ENCODE measurements at regions not wholly inside any gene's neighbourhood (a gene's known extent, or its start where the extent isn't known, plus 50 kb on each side); places are given as distances from the start of the nearest gene placed in this dataset.

GRCh38 chr6:165071906-165072305 is 237.5 kb downstream of the C6orf118 start:
- intact Hi-C loops (cut with micrococcal nuclease), result no loop called here
- ATAC-seq (no peak), DNase-seq (ENCODE audit: low read depth, low spot score) (no peak)
- H3K27me3 ChIP-seq (ENCODE audit: insufficient read depth, low read length), result no peaks in the 10 kb centered on the region
- H3K9me2 ChIP-seq (ENCODE audit: insufficient read depth), result no peaks in the 10 kb centered on the region
- H2AFZ ChIP-seq (ENCODE audit: low read depth, low read length, poor library complexity, severe bottlenecking), result no peak overlapping the region
- H4K20me1 ChIP-seq (ENCODE audit: insufficient read depth), result no peaks in the 10 kb centered on the region
- ChIA-PET RAD21 (ENCODE audit: low non-redundant PET in 1 of 2, low total read pairs in 2 of 2, uncharacterized antibody in 2 of 2, unreplicated experiment in 2 of 2) (no interaction called here), POLR2A (no interaction called here), CTCF (no interaction called here)
- no peak overlapping the region for H3K27ac ChIP-seq (ENCODE audit: low read depth, low read length)
- H3K4me2 ChIP-seq (ENCODE audit: low read length), result no peak overlapping the region
- no peaks in the 10 kb centered on the region for H3K36me3 ChIP-seq (ENCODE audit: control insufficient read depth in 1 of 2, insufficient read depth in 2 of 2, low read length in 2 of 2)
- no peaks in the 10 kb centered on the region for H3K79me2 ChIP-seq (ENCODE audit: insufficient read depth, low read length)
- no peak overlapping the region for H3K4me3 ChIP-seq (replicated peaks in 1 of 2; ENCODE audit: low read depth in 1 of 2, low read length in 2 of 2)
- no peaks in the 10 kb centered on the region for H3K4me1 ChIP-seq (ENCODE audit: control insufficient read depth in 1 of 2, insufficient read depth in 2 of 2, low read length in 2 of 2)
- H3K9ac ChIP-seq (ENCODE audit: low read length), result no peak overlapping the region
- H3K9me3 ChIP-seq (ENCODE audit: control insufficient read depth in 1 of 2, insufficient read depth in 1 of 2, low read depth in 1 of 2, low read length in 2 of 2), result peaks cover 0 to 3% of the 10 kb centered on the region in 2 experiments; a peak in 2 of 4 replicates
- no peak for TF ChIP-seq TCF7L2 (IDR thresholded peaks at IDR 0.05; ENCODE audit: borderline replicate concordance, extremely low read depth, insufficient read depth, insufficient read length)
- no peak for TF ChIP-seq EZH2 (IDR thresholded peaks at IDR 0.05)
- TF ChIP-seq CBX3 (IDR thresholded peaks at IDR 0.05; ENCODE audit: low read depth), result no peak
- no peak for TF ChIP-seq CEBPB (IDR thresholded peaks at IDR 0.05; ENCODE audit: low read depth)
- no peak for TF ChIP-seq FOSL1 (IDR thresholded peaks at IDR 0.05; ENCODE audit: low read depth)
- no peak for TF ChIP-seq ZNF274 (IDR thresholded peaks at IDR 0.05; ENCODE audit: low read depth, low read length)
- TF ChIP-seq REST (IDR thresholded peaks at IDR 0.05; ENCODE audit: low read depth), result no peak
- no peak for TF ChIP-seq ZBTB33 (IDR thresholded peaks at IDR 0.05; ENCODE audit: extremely low read depth, insufficient replicate concordance, low read length)
- no peak for TF ChIP-seq POLR2AphosphoS5 (IDR thresholded peaks at IDR 0.05; ENCODE audit: low read depth, low read length)
- no peak for TF ChIP-seq ATF3 (IDR thresholded peaks at IDR 0.05)
- no peak for TF ChIP-seq EGR1 (IDR thresholded peaks at IDR 0.05; ENCODE audit: low read depth)
- no peak for TF ChIP-seq POLR2A (IDR thresholded peaks at IDR 0.05; ENCODE audit: borderline replicate concordance, extremely low read depth, insufficient read depth, insufficient read length)
- no peak for TF ChIP-seq SP1 (IDR thresholded peaks at IDR 0.05; ENCODE audit: low read depth)
- no peak for TF ChIP-seq MAX (IDR thresholded peaks at IDR 0.05)
- no peak for TF ChIP-seq ZFX (IDR thresholded peaks at IDR 0.05)
- no TSS peak for BruUV-seq (replicated peaks)
